COR-L47 (cell line): ENCODE measurements at regions not wholly inside any gene's neighbourhood (a gene's known extent, or its start where the extent isn't known, plus 50 kb on each side); places are given as distances from the start of the nearest gene placed in this dataset.

ENCODE experiments used
- DNase-seq: peaks from one replicate; lab custom pipeline; 2025; lab: John Stamatoyannopoulos, UW

GRCh38 chr1:227372726-227373130, 54.4 kb upstream of the CDC42BPA start:
- DNase-seq: no peak

- DNase-seq: no peak
These were observed 52.4 kb upstream of the CDC42BPA start for GRCh38 chr1:227370533-227371254.

- DNase-seq: no peak
These were observed 50.9 kb upstream of the CDC42BPA start for GRCh38 chr1:227369102-227369760.
